Kidney epithelial cell (primary cell): ENCODE measurements at regions not wholly inside any gene's neighbourhood (a gene's known extent, or its start where the extent isn't known, plus 50 kb on each side); places are given as distances from the start of the nearest gene placed in this dataset.

Experiments used
- DNase-seq: peaks from one replicate; pipeline ENCODE4 v3.0.0-alpha.2; 2010; ENCODE audit warnings: low read depth
- H3K27me3 ChIP-seq: 2 replicates; pipeline ENCODE4 v1.6.0; 2011; ENCODE audit warnings: low read length; ENCODE audit not compliant: control insufficient read depth, insufficient read depth
- H3K36me3 ChIP-seq: 2 replicates; pipeline ENCODE4 v1.5.1; 2011; ENCODE audit warnings: low read length; ENCODE audit not compliant: control insufficient read depth, insufficient read depth
- H3K4me3 ChIP-seq: 2 replicates; pipeline ENCODE4 v1.5.1; 2011; ENCODE audit warnings: low read depth, mild to moderate bottlenecking, control low read depth, low read length
- CTCF ChIP-seq: IDR thresholded peaks from 2 replicates; pipeline ENCODE4 v1.5.1; 2011; ENCODE audit warnings: mild to moderate bottlenecking, moderate library complexity, low read length, control low read depth, inconsistent platforms; ENCODE audit not compliant: insufficient read depth, poor library complexity, severe bottlenecking

- no peaks in the 10 kb centered on the region for H3K36me3 ChIP-seq
- H3K4me3 ChIP-seq: no peak overlapping the region
- H3K27me3 ChIP-seq: no peaks in the 10 kb centered on the region
- DNase-seq: no peak
- TF ChIP-seq CTCF: no peak
These were observed 460.2 kb downstream of the LTN1 start for GRCh38 chr21:28532446-28532845.

DNA sequence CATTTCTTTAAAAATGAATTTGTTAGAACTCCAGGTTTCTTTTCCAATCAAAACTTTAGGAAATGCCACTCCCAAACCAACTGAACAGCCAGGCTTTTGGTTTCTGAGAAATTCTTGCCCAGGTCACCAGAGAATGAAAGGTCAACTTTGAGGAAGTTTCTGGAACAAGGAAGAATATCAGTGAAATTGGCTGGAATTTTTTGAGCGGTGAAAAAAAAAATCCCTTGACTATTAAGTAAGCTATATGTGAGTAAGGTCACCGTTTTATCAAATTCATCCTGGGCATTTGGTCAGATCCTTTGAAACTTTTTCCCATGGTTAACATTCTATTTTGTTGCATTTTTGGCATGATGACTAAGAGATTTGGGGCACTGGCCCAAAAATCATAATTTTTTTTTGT lies 469.3 kb downstream of the LTN1 start:
- DNase-seq: no peak
- Histone ChIP-seq H3K36me3 (no peaks in the 10 kb centered on the region), H3K27me3 (no peaks in the 10 kb centered on the region), H3K4me3 (no peak overlapping the region)
- no peak for TF ChIP-seq CTCF

DNA sequence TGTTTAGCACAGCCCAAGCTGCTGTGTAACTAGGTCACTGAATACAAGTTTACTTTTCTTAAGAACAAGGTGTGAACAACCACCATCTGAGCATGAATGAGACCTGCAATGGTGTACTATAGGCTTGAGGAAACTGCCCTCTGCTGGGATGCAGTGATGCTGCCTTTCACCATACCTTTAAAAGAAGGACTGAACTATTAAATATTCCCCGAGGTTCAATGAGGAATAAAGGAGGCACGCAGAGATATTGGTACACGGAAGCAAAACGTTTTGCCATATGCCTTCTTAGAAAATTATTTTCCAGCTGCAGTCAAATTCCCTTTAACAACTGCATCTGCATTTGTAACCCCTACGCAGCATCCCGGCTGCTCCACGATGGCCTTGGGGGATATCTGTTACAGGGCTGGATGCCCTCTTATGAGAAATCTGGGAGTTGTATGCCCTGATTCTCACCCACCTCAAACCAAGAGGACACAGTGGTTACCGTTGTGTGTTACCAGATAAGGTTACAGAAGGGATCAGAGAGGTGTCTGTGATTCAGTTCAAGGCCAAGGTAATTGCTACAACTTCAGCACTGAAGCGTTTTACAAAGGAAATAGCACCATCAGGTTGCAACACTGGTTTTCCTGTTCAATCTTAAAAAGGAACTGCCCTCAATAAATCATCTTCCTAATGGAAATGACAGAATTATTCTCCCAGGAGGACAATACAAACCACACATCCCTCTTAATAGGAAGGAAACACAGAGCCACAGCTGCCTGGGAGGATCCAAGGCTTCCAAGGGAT lies 470.5 kb downstream of the LTN1 start:
- peak; percentile 44 for TF ChIP-seq CTCF

DNA sequence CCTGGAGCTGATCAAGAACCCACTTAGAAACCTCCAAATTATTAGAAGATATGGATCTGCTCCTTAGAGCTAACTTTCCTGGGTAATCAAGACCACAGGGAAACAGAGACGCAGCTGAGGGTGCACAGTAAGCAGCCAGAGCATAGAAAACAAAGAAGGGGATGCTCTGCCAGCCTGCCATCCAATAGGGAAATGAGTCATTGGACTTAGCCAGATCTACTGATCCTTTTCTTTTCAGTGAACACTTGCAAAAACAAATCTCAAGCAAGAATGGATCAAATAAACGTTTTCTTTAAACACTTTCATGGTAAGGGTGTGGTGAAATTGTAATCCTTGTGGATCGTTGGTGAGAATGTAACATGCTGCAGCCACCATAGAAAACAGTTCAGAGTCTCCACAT lies 474.0 kb downstream of the LTN1 start:
- Histone ChIP-seq H3K27me3 (no peaks in the 10 kb centered on the region), H3K4me3 (no peak overlapping the region), H3K36me3 (no peaks in the 10 kb centered on the region)
- TF ChIP-seq CTCF: no peak
- no peak for DNase-seq

More for the DNA sequence above, 470.5 kb downstream of the LTN1 start:
- no peak for DNase-seq
- no peaks in the 10 kb centered on the region for H3K27me3 ChIP-seq
- H3K36me3 ChIP-seq: no peaks in the 10 kb centered on the region
- H3K4me3 ChIP-seq: no peak overlapping the region

DNA sequence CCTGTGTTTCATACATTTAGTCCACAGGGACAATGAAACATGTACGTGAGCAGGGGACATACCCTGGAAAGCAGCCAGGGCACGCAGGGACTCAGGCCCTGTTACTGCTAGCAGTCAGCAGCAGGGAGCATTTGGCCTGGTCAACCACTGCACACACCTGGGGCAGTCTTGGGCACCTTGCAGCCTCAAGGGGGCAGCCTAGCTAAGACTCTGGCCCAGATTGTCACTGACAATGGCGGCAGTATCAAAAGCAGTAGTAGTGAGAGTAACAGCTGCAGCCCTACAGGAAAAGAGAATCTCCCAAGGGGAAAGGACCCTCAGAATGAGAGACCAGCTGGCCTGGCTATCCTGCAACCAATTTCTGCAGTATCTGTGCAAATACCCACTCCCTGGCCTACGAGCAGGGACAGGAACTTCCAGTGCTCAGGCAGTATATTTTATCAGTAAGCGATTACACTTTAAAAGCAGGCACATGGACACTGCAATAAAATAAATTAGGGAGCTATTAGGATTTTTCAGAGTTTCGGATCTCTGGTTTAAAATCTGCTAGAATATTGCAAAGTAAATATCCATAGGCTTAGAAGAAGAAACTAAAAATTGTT lies 475.6 kb downstream of the LTN1 start:
- no peaks in the 10 kb centered on the region for H3K36me3 ChIP-seq
- DNase-seq: no peak
- H3K4me3 ChIP-seq: no peak overlapping the region
- no peaks in the 10 kb centered on the region for H3K27me3 ChIP-seq
- peak; percentile 85 for TF ChIP-seq CTCF
